ENCODE measurements at regions not wholly inside any gene's neighbourhood (a gene's known extent, or its start where the extent isn't known, plus 50 kb on each side); places are given as distances from the start of the nearest gene placed in this dataset.
"Not testable (repeated sequence)": the region's sequence is repeated elsewhere in the genome, so short reads cannot be mapped to it uniquely, and the experiment has no call there.

DNA sequence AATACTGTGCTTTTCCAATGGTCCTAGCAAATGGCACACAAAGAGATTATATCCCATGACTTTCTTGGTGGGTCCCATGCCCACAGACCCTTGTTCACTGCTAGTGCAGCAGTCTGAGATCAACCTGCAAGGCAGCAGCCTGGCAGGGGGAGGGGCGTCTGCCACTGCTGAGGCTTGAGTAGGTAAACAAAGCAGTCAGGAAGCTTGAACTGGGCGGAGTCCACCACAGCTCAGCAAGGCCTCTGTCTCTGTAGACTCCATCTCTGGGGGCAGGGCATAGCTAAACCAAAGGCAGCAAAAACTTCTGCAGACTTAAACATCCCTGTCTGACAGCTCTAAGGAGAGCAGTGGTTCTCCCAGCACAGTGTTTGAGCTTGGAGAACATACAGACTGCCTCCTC is 82.9 kb downstream of the ZNF737 start:
- DNase-seq: no peak

DNA sequence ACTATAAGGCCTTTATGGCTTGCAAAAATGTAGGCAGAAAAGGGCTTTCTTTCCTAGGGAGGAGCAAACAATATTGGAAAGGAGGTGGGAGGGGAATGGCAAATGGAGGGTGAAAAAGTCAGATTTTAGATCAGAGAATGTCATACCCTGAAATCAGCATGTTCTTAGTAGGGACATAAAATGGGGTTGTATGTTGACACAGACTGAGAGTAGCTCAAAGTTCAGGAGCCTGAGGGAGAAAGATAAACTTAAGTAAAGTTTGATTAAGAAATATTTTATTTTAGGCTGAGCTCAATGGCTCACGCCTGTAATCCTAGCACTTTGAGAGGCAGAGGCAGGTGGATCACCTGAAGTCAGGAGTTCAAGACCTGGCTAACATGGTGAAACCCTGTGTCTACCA is 83.8 kb downstream of the ZNF737 start:
- DNase-seq: no peak

DNA sequence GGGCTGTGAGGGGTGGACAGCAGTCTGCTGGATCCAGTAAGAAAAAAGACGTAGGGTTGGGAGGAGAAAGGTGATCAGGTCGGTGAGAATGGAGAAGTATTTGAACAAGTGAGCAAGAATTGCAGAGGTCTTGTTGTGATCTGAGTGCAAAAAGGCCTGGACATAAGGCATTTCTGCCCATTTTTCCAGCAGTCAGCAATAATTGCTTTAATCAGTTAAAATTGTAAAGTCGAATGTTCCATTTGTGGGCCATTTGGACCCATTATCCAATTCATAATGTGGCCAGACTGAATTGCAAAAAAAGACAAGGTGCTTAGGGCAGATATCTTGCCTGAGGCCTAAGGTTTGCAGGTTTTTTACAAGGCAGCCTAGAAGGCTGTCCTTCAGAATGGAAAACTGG is 86.1 kb downstream of the ZNF737 start:
- DNase-seq: no peak

DNA sequence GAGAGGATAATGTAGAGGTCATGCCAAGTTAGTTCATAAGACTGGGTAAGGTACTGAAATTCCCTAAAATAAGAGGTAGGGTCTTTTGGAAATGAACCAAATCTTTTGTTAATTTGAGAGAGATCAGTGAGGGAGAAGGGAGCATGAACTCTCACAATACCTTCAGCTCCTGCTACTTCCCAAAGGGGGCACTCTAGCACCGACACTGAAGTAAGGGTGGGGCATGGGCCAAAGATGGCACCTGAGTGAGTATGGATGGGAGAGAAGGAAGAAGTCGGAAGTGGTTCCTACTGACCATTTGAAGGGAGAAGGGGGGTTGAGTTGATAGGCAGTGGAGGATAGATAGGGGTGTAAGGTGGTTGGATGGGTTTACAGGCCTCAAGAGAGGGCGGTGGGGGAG is 86.6 kb downstream of the ZNF737 start:
- DNase-seq: no peak

DNA sequence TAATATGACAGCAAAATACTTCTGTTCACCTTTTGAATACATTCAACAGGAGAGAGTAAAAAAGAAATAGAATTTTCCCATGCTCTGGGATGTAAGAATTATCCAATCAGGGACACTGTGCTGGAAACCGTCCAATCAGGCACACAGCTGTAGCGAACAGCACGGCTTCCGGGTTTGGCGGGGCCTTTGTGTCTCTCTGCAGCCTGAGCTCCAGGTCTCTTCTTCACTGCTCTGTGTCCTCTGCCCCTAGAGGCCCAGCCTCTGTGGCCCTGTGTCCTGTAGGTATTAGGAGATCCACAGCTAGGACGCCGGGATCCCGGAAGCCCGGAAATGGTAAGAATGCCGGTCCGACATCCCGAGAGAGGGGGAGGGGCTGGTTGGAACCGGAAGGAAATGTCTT is 92.7 kb downstream of the ZNF737 start:
- no peak for DNase-seq

DNA sequence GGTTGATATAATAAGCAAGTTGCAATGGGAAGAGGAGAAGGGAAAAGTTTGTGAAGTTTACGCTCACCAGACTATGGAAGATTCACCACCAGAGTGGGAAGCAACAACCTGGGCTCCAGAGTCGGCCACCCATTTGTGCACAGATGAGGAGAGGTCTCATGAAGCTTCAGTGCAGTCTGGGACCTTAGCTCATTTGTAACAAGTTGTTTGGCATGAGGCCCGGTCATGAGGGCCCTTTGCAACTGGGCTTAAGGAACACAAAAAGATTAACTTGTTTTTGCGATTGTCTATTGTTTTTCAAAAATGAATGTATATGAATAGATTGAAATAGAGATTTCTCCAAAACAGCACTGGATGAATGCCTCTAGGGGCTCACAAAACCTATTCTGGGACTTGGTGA is 94.2 kb downstream of the ZNF737 start:
- DNase-seq: no peak

DNA sequence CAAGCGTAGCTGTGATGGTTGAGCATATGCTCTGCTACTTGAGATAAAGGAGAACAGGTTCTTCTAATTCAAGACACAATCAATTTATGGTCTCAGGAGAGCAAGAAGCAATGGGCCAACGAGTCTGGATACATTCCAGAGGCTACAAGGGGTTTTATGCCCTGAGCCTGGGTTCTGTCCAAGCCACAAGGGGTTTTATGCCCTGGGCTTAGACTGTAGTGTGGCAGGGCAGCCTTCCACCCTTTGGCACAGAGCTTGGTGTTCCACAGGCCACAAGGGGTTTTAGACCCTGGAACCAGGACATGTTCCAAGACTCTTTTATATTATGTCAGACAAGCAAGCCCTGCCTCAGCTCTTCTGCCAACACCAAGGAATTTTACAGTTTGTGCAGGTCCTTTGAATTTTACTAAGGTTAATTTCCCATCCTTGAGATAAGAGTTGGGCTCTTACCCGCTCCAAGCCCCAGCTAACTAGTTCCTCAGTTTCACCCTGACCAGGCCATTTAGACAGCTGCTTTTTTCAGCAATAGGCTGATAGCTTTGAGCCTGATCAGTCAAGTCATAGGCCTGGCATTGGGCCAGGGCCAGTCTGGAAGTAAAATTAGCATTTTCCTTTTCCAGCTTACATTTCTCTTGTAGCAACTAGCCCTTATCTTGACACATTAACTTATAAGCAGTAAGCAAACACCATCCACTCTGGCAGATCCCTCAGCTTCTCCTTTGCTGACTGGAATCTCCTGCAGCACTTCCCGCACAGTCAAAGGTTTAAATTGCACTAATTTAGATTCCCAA is 95.0 kb downstream of the ZNF737 start:
- no peak for DNase-seq

DNA sequence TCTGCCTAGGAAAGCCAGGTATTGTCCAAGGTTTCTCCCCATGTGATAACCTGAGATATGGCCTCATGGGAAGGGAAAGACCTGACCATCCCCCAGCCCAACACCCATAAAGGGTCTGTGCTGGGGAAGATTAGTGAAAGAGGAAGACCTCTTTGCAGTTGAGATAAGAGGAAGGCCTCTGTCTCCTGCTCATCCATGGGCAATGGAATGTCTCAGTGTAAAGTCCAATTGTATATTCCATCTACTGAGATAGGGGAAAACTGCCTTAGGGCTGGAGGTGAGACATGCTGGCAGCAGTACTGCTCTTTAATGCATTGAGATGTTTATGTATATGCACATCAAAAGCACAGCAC is 99.0 kb downstream of the ZNF737 start:
- DNase-seq: not testable (repeated sequence)

DNA sequence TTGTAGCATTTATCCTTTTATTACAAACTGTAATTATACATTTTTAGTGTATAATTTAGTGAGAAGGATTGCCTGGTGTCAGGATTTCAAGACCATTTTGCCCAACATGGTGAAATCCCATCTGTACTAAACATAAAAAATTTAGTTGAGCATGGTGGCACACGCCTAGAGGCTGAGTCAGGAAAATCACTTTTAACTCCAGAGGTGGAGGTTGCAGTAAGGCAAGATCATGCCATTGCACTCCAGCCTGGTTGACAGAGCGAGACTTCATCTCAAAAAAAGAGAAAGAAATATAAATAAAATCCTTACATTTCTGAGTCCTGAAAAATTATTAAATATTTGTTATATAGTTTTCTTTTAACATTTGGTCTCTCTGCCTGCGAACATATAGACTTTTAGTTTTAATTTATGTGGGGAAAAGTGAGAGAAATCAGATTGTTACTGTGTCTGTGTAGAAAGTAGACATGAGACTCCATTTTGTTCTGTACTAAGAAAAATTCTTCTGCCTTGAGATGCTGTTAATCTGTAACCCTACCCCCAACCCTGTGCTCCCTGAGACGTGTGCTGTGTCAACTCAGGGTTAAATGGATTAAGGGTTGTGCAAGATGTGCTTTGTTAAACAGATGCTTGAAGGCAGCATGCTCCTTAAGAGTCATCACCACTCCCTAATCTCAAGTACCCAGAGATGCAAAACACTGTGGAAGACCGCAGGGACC is 99.5 kb downstream of the ZNF737 start:
- DNase-seq: not testable (repeated sequence)

DNA sequence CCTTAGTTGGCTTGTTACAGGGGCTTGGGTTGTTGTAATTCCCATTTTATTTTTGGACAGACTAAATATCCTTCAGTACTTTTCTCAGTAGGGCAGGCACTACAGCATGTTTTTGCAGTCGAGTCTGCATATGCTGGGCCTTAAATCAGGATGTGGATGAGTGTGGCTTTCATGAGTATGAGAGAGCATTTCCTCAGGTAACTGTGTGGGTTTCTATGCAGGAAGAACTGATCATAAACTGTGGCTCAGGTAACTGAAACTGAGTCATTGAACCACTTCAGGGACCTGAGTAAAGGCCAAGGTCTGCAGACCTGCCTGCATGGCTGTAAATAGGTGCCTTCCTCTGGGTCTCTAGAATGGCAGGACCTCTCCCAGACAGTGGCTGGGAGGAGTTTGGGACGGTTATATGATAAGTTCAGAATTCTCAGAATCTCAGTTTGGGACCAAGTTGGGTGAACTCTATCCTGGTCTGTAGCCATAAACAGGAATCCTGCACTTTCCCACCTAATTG is 112.1 kb downstream of the ZNF737 start:
- DNase-seq: no peak

DNA sequence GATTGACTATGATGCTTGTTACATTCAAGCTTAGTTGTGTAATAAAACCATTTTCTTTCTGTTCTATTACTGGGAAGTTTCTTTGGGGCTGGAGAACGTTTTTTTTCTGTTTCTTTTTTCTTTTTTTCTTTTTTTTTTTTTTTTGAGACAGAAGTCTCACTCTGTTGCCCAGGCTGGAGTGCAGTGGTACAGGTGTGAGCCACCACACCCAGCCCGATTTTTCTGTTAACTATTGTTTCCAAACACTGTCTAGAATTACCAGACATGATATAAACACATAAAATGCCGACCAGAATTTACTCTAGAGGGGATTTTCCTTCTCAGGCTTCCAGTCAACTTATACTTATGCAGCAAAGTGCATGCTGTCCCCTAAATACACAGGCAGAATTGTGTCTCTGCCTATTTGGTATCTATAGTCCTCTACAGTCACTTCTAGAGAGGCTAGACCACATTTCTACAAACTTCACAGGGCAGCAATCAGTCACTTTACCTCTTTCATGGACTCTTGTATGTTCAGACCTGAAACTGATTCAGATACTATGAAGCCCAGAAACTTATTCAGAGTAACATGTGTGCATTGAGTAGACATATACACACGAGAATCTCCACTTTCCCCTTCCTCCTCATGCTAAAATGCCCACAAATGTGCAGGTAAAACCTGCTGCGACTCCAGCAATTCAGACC is 121.2 kb downstream of the ZNF737 start:
- no peak for DNase-seq

DNA sequence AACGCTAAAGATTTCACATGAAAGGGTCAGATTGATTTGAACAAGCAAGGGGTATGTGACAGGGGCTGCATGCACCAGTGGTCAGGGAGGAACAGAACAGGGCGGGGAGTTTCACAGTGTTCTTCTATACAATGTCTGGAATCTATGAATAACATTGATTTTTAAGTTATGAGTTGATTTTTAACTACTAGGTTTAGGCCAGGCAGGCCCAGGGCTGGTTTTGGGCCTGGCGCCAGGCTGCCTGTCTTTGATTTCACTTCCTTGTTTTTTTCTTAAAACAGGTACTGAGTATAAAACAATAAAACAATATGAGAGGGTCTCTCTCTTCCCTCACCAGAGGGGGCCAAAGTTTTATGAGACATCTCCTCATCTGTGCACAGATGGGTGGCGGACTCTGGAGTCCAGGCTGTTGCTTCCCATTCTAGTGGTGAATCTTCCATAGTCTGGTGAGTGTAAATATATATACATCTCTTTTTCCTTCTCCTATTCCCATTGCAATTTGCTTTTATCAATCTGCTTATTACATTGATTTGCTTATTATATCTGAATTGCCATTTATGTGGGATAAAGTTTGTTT is 133.2 kb downstream of the ZNF737 start:
- DNase-seq: not testable (repeated sequence)

DNA sequence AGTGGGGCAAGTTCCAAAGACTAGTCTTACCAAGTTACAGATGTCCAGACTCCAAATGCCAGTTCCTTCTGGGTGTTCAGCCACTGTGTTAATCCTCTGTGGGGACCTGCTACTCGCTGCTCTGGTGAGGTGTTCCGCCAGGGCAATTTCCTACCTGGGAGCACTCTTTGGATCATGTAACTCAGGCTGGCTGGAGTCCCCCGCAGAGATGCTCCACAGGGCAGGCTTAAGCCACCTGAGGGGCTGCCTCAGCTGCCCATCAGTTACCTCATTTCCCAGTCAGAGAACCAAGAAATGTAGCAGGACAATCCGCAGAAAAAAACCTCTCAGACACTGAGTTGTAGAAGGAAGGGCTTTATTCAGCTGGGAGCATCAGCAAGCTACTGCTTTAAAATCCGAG is 133.8 kb downstream of the ZNF737 start:
- no peak for DNase-seq

DNA sequence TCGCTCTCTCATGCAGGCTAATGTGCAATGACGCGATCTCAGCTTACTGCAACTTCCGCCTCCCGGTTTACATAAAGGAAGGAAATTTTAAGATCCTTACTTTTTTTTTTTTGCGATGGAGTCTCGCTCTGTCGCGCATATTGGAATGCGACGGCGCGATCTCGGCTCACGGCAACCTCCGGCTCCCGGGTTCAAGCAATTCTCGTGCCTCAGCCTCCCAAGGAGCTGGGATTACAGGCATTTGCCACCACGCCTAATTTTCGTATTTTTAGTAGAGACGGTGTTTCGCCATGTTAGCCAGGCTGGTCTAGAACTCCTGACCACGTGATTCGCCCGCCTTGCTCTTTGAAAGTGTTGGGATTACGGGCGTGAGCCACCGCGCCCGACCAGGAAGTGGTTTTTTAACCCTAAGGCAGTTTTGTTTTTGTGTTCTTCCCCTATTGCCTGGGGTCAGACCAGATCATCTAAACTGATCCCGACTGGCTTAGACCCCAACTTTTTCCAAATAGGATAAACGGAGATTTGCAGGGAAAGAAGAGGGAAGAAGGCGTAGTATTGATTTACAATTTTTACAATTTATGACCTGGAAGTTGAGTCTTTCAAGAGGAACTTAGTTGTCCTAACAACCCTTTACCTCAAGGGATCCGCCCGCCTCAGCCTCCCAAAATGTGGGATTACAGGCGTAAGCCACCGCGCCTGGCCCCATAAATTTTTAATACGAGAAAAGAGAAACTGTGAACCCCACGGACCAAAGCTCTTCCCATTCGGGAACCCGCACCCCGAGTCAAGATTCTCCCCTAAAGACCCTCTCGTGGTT is 142.0 kb downstream of the ZNF737 start:
- peak; percentile 54 for DNase-seq

DNA sequence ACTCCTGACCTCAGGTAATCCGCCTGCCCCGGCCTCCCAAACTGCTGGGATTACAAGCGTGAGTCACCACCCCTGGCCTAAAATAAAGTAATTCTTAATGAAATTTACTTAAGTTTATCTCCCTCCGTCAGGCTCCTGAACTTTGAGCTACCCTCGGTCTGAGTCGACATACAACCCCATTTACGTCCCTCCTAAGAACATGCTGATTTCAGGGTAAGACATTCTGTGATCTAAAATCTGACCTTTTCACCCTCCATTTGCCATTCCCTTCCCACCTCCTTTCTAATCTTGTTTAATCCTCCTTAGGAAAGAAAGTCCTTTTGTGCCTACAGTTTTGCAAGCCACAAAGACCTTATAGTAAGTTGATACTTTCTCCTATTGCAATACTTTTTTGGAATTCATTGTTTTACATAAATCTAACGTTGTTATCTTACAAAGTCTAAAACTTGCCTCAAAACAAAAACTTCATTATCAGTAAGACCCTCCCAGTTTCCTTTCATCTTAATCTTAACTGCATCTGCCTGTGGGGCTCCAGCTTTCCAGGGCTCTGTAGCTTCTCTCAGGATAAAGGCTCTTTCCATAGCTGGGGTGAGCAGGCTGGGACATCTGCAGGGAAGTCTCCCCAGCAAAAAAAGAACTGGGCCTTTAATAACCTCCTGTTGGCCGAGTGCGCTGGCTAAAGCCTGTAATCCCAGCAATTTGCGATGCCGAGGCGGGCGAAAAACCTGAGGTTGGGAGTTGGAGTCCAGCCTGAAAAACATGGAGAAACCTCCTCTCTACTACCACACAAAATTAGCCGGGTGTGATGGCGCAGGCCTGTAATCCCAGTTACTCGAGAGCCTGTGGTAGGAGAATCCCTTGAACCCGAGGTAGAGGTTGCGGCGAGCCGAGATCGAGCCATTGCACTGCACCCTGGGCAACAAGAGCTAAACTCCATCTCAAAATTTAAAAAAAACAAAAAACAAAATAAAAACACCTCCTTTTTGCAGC is 143.1 kb downstream of the ZNF737 start:
- no peak for DNase-seq

DNA sequence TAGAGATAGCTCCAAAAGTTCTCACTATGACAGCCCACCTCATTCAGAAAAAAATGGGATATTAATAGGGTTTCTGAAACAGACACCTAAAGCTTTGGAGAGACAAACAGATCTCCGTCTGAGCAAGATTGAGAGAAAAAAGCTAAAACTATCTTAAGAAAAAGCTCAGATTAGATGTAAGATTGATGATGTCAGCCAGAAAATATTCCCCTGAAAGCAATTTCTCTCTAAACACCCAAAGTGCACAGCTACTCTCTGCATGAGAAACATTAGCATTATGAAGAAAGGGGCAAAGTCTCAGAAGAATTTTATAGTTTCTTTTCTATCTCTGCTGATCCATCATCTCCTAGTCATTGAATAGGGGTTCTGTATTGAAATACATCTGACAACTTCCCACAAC is 148.9 kb downstream of the ZNF737 start:
- DNase-seq: no peak

DNA sequence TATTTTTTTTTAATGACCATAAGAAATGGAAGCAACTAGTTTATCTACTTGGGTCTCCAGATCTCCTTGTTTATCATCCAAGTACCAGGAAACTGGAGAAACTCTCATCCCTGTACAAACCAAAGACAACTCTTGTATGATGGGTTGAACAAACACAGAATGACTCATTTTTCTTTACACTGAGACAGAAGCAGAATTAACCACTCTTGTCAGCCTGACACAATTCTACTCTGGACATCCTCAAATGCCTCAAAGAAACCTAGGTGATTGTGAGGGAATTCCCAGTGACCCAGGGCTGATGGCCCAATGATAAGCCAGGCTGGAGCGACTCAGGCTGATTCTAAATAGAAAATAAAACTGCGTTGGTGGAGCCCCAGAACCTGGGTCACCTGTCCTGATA is 151.5 kb downstream of the ZNF737 start:
- DNase-seq: no peak

DNA sequence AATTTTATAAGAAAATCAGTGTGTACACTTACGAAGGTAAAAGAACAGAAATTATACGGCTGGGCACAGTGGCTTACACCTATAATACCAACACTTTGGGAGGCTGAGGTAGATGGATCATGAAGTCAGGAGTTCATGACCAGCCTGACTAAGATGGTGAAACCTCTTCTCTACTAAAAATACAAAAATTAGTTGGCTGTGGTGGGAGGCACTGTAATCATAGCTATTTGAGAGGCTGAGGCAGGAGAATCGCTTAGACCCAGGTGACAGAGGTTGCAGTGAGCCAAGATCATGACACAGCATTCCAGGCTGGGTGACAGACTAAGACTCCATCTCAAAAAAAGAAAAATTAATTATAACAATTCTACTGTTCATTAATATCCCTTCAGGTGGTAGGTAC is 151.9 kb downstream of the ZNF737 start:
- DNase-seq: peak; percentile 2

DNA sequence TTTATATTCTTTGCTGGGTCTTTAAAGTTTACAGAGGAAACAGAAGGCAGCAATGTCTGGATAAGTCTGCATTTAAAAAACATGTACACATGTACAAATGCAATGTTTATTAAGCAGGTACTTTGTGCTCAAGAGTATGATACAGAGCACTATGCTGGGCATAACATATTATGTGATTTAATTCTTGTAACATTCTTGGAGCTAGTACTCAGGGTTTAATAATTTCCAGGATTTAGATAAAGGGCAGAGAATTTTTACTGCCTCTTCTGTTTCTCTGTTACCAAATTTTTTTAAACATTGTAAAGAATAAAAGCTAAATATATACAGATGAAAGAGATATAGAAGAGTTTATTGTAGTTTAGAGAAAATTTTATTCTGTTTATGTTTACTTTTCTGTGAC is 152.7 kb downstream of the ZNF737 start:
- DNase-seq: no peak

DNA sequence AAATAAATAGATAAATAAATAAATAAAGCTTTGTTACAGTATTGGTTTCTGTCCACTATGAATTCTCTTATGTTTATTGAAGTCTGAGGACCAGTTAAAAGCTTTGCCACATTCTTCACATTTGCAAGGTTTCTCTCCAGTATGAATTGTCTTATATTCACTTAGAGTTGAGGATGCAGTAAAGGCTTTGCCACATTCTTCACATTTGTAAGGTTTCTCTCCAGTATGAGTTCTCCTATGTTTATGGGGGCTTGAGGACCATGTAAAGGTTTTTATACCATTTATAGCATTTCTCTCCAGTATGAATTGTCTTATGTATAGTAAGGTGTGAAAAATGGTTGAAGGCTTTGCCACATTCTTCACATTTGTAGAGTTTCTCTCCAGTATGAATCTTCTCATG is 168.3 kb downstream of the ZNF737 start:
- no peak for DNase-seq

DNA sequence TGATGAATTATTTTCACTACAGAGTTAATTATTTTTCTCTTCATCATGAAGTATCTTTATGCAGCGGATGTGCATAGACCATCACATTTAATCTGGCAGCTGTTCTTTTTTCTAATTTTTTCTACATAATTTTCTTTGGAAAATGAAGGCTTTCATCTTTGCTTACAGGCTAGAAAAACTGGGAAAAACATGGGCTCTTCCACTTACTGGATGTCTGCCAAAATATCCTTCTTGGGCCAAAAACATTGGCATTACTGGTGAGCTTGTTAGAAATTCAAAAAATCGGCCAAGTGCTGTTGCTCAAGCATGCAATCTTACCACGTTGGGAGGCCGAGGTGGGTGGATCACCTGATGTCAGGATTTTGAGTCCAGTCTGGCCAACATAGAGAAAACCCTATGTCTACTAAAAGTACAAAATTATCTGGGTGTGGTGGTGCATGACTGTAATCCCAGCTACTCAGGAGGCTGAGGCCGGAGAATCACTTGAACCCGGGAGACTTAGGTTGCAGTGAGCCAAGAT is 176.8 kb downstream of the ZNF737 start:
- no peak for DNase-seq

Data from activated CD4-positive, alpha-beta T cell treated with anti-CD3 and anti-CD28 coated beads, Interleukin-2, amount 50 U/mL, for 16 hours (primary cell).